GM12873 (cell line): ENCODE measurements at regions not wholly inside any gene's neighbourhood (a gene's known extent, or its start where the extent isn't known, plus 50 kb on each side); places are given as distances from the start of the nearest gene placed in this dataset.

ENCODE experiments used
- TF ChIP-seq, protein P1 (sequence below): IDR thresholded peaks from 2 replicates; pipeline ENCODE4 v1.5.1; 2012; ENCODE audit warnings: low read depth, mild to moderate bottlenecking, moderate library complexity, low read length, control low read depth; ENCODE audit not compliant: insufficient read depth; ENCODE audit errors: missing control alignments

DNA sequence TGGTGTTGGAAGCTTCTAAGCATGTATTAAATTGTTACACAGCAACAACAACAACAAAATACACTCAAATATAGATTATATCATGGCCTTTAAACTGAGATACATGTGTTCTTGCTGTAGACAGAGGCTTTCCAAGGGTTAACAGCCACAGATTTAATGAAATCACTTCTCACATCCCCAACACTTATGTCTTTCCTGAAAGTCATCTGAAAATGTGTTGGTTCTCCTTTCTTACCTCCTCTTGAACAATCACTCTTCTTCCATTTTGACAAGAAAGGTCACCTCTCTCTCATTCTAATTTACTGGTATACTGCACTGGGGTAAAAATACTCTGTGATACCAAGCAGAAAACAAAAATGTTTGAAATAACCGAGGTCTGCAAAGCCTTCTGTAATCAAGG is 507.3 kb upstream of the KCNMB2 start:
- TF ChIP-seq, protein P1, sequence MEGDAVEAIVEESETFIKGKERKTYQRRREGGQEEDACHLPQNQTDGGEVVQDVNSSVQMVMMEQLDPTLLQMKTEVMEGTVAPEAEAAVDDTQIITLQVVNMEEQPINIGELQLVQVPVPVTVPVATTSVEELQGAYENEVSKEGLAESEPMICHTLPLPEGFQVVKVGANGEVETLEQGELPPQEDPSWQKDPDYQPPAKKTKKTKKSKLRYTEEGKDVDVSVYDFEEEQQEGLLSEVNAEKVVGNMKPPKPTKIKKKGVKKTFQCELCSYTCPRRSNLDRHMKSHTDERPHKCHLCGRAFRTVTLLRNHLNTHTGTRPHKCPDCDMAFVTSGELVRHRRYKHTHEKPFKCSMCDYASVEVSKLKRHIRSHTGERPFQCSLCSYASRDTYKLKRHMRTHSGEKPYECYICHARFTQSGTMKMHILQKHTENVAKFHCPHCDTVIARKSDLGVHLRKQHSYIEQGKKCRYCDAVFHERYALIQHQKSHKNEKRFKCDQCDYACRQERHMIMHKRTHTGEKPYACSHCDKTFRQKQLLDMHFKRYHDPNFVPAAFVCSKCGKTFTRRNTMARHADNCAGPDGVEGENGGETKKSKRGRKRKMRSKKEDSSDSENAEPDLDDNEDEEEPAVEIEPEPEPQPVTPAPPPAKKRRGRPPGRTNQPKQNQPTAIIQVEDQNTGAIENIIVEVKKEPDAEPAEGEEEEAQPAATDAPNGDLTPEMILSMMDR: no peak

DNA sequence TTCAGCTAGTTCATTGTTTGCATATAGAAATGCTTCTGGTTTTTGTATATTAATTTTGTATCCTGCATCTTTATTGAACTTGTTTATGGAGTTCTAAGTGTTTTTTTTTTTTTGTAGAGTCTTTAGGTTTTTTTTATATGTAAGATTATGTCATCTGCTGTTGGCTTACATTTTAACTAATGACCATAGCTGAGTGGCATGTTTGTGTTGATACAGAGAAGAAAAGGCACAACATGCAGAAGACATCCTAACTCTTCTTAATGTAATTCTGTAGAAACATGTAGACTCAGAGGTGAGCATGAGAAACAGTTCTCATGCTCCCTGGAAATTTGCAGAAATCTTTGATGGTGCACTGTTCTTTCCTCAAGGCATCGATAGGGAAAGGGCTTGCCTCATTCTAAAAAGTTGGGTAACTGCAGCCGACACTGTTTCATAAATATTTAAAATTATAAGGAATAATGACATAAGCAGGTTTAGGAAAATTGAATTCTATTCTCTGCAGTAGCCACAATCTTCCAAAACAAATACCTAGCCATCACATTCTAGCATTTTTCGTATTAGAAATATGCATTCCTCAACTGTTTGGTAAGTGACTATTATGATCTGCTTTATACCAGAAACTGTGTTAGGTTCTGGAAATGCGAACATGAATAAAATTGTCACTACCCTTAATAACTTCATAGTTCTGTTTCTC is 499.6 kb upstream of the KCNMB2 start:
- TF ChIP-seq, protein P1: no peak

DNA sequence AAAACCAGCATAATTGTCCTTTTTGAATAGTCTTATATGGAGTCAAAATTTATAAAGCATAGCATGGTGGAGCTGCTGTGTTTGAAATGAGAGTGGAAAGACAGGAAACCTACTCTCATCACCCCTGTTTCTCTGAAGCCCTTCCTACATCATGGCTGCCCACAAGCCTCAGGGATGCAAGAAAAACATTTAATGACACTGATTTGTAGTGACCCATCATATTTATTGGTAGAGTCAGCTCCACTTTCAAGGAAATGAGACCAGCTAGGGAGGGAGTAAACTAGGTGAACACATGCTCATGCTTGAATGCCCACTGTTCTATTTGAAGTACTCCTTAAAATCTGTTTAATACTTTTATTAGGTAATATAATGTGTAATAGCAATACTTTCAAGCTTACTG is 494.3 kb upstream of the KCNMB2 start:
- TF ChIP-seq, protein P1: no peak

DNA sequence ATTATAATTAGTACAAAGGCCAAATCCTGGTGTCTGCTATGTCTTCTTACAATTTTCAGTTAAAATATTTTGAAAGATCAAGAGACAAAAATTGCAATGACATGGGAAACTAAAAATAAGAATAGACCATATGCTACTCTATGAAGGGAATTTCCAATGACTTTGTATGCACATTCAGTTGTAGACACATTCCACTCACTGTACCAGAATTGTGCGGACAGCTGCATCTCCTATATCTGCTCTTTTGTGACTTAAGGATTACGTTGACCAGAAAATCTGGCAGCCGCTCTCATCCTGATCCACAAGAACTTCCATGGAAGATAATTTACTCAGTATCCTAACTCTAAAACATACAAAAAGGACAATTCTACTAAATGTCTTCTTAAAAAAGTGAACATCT is 493.9 kb upstream of the KCNMB2 start:
- TF ChIP-seq, protein P1: no peak

DNA sequence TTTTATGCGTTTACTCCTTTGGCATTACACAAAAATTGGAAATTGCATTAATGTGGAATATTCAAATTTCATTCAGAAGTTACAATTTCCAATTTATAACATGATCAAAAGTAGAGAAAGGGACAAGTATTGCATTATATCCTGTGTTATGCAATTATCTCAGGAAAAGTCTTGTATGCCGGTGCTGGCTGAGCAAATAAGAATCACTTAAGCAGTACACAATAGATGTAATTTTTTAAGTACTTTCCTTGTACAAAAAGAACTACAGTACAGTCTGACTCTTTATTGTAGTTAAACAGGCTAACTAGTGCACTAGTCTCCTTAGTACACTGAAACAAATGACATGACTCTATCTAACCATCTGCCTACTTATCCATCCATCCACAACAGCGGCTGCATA is 493.2 kb upstream of the KCNMB2 start:
- TF ChIP-seq, protein P1: no peak

DNA sequence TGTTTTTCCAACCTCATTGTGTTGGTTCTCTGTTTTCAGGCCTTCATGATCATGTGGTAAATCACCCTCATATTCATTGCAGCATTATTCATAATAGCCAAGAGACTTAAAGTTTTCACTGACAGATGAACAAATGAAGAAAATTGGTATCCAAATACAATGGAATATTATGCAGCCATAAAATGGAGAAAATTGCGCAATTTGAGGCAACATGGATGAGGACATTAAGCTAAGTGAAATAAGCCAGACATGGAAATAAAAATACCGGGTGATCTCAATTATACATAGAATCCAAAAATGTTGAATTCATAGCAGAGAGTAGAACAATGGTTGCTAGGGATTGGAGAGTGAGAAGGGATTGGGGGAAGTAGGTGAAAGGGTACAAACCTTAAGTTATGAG is 491.9 kb upstream of the KCNMB2 start:
- TF ChIP-seq, protein P1: no peak

DNA sequence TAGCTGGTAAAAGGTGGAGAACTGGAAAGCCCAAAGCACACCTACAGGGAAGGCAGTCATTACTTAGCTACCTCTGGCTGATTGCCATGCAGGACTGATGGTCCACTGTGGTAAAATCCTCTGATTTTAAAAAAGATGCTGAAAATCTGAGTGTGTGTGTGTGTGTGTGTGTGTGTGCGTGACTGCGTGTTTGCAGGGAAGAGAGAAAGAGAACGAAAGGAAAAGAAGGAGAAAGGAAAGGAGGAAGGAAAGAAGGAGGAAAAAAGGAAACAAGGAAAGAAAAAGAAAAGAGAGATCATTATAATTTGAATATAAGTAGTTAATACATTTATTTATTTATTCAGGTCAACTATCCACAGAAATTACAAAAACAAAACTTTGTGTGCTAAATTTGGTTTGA is 488.7 kb upstream of the KCNMB2 start:
- TF ChIP-seq, protein P1: no peak
